ENCODE measurements at regions not wholly inside any gene's neighbourhood (a gene's known extent, or its start where the extent isn't known, plus 50 kb on each side); places are given as distances from the start of the nearest gene placed in this dataset.

DNA sequence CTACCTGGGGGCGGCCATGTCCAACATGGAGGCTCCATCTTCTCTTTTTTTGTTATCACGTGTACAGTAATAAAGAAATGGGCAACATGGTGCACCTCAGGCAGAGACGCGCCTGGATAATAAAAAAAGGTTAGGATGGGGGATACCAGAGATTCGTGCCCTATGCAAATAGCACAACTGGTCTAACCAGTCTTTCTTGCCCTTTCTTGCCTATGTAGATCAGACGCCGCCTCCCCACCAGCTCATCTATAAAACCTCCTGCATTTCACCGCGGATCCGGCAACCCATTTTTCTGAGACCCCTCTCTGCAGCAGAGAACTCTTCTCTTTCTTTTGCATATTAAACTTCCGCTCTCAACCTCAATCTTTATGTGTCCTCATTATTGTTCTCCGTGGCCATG is 68.7 kb downstream of the MYL12B start:
- WGBS (ENCODE audit: low lambda C conversion rate), result 52% methylated on average over 12 of the region's 12 CpGs
- ATAC-seq (no peak), FAIRE-seq (no peak), DNase-seq (ENCODE audit: low spot score) (no peak)
- H3K4me2 ChIP-seq (ENCODE audit: low read depth, low read length), result no peak overlapping the region
- no peaks in the 10 kb centered on the region for H4K20me1 ChIP-seq (ENCODE audit: insufficient read depth, low read length)
- peaks cover 0 to 4% of the 10 kb centered on the region in 2 experiments; a peak in 2 of 5 replicates for H3K27me3 ChIP-seq (ENCODE audit: control insufficient read depth in 1 of 2, insufficient read depth in 2 of 2, low read length in 2 of 2)
- H3K9ac ChIP-seq (ENCODE audit: insufficient read depth, low read depth, low read length), result no peak overlapping the region
- intact Hi-C loops (cut with micrococcal nuclease; ENCODE audit: unreplicated experiment), result no loop called here
- H3K27ac ChIP-seq (ENCODE audit: extremely low read length, insufficient read depth, low read length), result no peak overlapping the region
- no peaks in the 10 kb centered on the region for H3K79me2 ChIP-seq (ENCODE audit: insufficient read depth, low read length)
- POLR2A ChIA-PET, result no interaction called here
- in situ Hi-C loops (cut with HindIII; ENCODE audit: extremely low pct_ligation_motif_present, low pct_unique_long_range_greater_than_20kb), result no loop called here
- H2AFZ ChIP-seq (ENCODE audit: low read length), result no peak overlapping the region
- no peaks in the 10 kb centered on the region for H3K4me1 ChIP-seq (ENCODE audit: insufficient read depth, low read length)
- CTCF ChIA-PET (ENCODE audit: low intra/inter-chr PET ratio, low total read pairs), result no interaction called here
- TF ChIP-seq, protein P1, sequence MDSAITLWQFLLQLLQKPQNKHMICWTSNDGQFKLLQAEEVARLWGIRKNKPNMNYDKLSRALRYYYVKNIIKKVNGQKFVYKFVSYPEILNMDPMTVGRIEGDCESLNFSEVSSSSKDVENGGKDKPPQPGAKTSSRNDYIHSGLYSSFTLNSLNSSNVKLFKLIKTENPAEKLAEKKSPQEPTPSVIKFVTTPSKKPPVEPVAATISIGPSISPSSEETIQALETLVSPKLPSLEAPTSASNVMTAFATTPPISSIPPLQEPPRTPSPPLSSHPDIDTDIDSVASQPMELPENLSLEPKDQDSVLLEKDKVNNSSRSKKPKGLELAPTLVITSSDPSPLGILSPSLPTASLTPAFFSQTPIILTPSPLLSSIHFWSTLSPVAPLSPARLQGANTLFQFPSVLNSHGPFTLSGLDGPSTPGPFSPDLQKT (CRISPR knock-in tag; IDR thresholded peaks at IDR 0.05; ENCODE audit: borderline replicate concordance), result no peak
- H3K36me3 ChIP-seq (replicated peaks in 1 of 2; ENCODE audit: control insufficient read depth in 1 of 2, insufficient read depth in 2 of 2, low read length in 2 of 2), result no peaks in the 10 kb centered on the region
- no TSS peak for BruUV-seq (replicated peaks)
- no peaks in the 10 kb centered on the region for H3K9me3 ChIP-seq (ENCODE audit: low read length)
- no peak overlapping the region for H3K4me3 ChIP-seq (replicated peaks in 1 of 3; ENCODE audit: insufficient read depth in 1 of 3, low read depth in 2 of 3, low read length in 3 of 3)

DNA sequence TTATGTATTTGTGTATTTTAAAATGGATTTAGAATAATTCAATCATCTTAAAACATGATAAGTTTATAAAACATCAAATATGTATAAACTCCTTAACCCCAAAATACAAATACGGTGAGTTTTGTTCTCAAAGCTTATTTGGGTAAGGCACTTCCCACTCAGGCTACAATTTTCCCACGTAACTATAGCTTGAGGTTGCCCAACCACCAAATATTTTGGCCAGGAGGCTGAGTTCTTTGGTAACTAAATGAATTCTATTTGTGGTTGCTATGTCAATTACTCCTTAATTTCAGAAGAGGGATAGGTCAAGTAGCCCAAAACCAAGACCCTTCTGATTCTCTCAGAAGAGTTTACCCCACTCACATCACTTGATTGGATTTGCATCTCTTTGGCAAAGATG is 70.4 kb downstream of the MYL12B start:
- FAIRE-seq, result no peak
- no peak for DNase-seq (ENCODE audit: low spot score)
- ATAC-seq, result no peak
- Histone ChIP-seq H3K4me3 (replicated peaks in 1 of 3; ENCODE audit: insufficient read depth in 1 of 3, low read depth in 2 of 3, low read length in 3 of 3) (no peak overlapping the region), H3K9me3 (ENCODE audit: low read length) (no peaks in the 10 kb centered on the region), H4K20me1 (ENCODE audit: insufficient read depth, low read length) (no peaks in the 10 kb centered on the region), H3K9ac (ENCODE audit: insufficient read depth, low read depth, low read length) (no peak overlapping the region), H3K4me2 (ENCODE audit: low read depth, low read length) (no peak overlapping the region), H3K27ac (ENCODE audit: extremely low read length, insufficient read depth, low read length) (no peak overlapping the region), H3K27me3 (ENCODE audit: control insufficient read depth in 1 of 2, insufficient read depth in 2 of 2, low read length in 2 of 2) (no peaks in the 10 kb centered on the region; a peak in 1 of 5 replicates), H3K4me1 (ENCODE audit: insufficient read depth, low read length) (no peaks in the 10 kb centered on the region), H3K79me2 (ENCODE audit: insufficient read depth, low read length) (no peaks in the 10 kb centered on the region), H2AFZ (ENCODE audit: low read length) (no peak overlapping the region), H3K36me3 (replicated peaks in 1 of 2; ENCODE audit: control insufficient read depth in 1 of 2, insufficient read depth in 2 of 2, low read length in 2 of 2) (no peaks in the 10 kb centered on the region)
- no TSS peak for BruUV-seq (replicated peaks)
- intact Hi-C loops (cut with micrococcal nuclease; ENCODE audit: unreplicated experiment), result no loop called here
- ChIA-PET POLR2A (no interaction called here), CTCF (ENCODE audit: low intra/inter-chr PET ratio, low total read pairs) (no interaction called here)
- WGBS (ENCODE audit: low lambda C conversion rate), result 44% methylated on average over 2 of the region's 2 CpGs
- in situ Hi-C loops (cut with HindIII; ENCODE audit: extremely low pct_ligation_motif_present, low pct_unique_long_range_greater_than_20kb), result no loop called here
- TF ChIP-seq FOXA1 (IDR thresholded peaks at IDR 0.05), result no peak
- no peak for TF ChIP-seq FOXA1 (CRISPR knock-in tag; IDR thresholded peaks at IDR 0.05)
- no peak for TF ChIP-seq SPEN (CRISPR knock-in tag; IDR thresholded peaks at IDR 0.05; ENCODE audit: low read depth)
- TF ChIP-seq ADNP (CRISPR knock-in tag; IDR thresholded peaks at IDR 0.05), result no peak
- TF ChIP-seq, protein P2, sequence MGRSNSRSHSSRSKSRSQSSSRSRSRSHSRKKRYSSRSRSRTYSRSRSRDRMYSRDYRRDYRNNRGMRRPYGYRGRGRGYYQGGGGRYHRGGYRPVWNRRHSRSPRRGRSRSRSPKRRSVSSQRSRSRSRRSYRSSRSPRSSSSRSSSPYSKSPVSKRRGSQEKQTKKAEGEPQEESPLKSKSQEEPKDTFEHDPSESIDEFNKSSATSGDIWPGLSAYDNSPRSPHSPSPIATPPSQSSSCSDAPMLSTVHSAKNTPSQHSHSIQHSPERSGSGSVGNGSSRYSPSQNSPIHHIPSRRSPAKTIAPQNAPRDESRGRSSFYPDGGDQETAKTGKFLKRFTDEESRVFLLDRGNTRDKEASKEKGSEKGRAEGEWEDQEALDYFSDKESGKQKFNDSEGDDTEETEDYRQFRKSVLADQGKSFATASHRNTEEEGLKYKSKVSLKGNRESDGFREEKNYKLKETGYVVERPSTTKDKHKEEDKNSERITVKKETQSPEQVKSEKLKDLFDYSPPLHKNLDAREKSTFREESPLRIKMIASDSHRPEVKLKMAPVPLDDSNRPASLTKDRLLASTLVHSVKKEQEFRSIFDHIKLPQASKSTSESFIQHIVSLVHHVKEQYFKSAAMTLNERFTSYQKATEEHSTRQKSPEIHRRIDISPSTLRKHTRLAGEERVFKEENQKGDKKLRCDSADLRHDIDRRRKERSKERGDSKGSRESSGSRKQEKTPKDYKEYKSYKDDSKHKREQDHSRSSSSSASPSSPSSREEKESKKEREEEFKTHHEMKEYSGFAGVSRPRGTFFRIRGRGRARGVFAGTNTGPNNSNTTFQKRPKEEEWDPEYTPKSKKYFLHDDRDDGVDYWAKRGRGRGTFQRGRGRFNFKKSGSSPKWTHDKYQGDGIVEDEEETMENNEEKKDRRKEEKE (IDR thresholded peaks at IDR 0.05), result no peak
- no peak for TF ChIP-seq SNAPC2 (CRISPR knock-in tag; IDR thresholded peaks at IDR 0.05)
- TF ChIP-seq KDM6A (CRISPR knock-in tag; IDR thresholded peaks at IDR 0.05; ENCODE audit: low read depth), result no peak
- no peak for TF ChIP-seq ZBTB42 (CRISPR knock-in tag; IDR thresholded peaks at IDR 0.05)
- no peak for TF ChIP-seq MBNL3 (CRISPR knock-in tag; conservative IDR thresholded peaks at IDR 0.05)
- TF ChIP-seq, protein P3, sequence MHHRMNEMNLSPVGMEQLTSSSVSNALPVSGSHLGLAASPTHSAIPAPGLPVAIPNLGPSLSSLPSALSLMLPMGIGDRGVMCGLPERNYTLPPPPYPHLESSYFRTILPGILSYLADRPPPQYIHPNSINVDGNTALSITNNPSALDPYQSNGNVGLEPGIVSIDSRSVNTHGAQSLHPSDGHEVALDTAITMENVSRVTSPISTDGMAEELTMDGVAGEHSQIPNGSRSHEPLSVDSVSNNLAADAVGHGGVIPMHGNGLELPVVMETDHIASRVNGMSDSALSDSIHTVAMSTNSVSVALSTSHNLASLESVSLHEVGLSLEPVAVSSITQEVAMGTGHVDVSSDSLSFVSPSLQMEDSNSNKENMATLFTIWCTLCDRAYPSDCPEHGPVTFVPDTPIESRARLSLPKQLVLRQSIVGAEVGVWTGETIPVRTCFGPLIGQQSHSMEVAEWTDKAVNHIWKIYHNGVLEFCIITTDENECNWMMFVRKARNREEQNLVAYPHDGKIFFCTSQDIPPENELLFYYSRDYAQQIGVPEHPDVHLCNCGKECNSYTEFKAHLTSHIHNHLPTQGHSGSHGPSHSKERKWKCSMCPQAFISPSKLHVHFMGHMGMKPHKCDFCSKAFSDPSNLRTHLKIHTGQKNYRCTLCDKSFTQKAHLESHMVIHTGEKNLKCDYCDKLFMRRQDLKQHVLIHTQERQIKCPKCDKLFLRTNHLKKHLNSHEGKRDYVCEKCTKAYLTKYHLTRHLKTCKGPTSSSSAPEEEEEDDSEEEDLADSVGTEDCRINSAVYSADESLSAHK (CRISPR knock-in tag; IDR thresholded peaks at IDR 0.05; ENCODE audit: borderline replicate concordance), result no peak
- TF ChIP-seq, protein P4, sequence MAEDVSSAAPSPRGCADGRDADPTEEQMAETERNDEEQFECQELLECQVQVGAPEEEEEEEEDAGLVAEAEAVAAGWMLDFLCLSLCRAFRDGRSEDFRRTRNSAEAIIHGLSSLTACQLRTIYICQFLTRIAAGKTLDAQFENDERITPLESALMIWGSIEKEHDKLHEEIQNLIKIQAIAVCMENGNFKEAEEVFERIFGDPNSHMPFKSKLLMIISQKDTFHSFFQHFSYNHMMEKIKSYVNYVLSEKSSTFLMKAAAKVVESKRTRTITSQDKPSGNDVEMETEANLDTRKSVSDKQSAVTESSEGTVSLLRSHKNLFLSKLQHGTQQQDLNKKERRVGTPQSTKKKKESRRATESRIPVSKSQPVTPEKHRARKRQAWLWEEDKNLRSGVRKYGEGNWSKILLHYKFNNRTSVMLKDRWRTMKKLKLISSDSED (CRISPR knock-in tag; IDR thresholded peaks at IDR 0.05), result no peak
